ENCODE measurements at regions not wholly inside any gene's neighbourhood (a gene's known extent, or its start where the extent isn't known, plus 50 kb on each side); places are given as distances from the start of the nearest gene placed in this dataset.

DNA sequence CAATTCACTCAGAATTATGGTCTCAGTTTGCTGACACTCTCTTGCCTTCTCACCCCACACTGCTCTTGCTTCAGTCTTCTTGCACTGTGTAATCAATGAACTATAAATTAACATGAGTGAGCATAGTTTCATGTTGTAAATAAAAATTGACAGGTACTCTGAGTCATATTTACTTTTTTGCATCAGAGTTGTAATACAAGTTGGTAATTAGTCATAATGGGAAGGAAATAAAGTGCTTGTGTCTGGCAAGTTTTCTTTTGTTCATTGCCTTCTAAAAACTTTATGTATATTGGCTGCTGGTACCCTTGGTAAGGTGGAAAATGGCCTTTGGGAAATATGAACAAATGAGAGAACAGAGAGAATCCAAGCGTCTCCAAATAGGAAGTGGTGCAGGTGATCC lies 169.3 kb upstream of the MAGI2 start:
- Histone ChIP-seq H3K4me1 (ENCODE audit: low read depth) (no peaks in the 10 kb centered on the region), H3K27ac (no peak overlapping the region), H3K36me3 (no peaks in the 10 kb centered on the region), H3K27me3 (no peaks in the 10 kb centered on the region), H3K9me3 (ENCODE audit: low read depth) (no peaks in the 10 kb centered on the region), H3K4me3 (no peak overlapping the region)
- DNase-seq (ENCODE audit: low read depth in 1 of 2, low spot score in 1 of 2): no peak
- TF ChIP-seq CTCF (IDR thresholded peaks at IDR 0.05; ENCODE audit: low read depth, low read length): no peak

DNA sequence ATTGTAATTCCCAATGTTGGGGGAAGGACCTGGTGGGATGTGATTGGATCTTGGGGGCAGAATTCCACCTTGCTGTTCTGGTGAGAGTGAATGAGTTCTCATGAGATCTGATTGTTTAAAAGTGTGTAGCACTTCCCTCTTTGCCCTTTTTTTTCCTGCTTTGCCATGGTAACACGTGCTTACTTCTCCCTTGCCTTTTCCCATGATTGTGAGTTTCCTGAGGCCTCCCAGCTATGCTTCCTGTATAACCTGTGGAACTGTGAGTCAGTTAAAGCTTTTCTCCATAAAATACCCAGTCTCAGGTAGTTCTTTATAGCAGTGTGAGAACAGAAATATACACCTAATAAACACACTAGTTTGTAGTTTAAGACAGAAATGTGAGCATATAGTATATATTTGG lies 166.8 kb upstream of the MAGI2 start:
- Histone ChIP-seq H3K9me3 (ENCODE audit: low read depth) (no peaks in the 10 kb centered on the region), H3K27me3 (no peaks in the 10 kb centered on the region), H3K27ac (no peak overlapping the region), H3K36me3 (no peaks in the 10 kb centered on the region), H3K4me3 (no peak overlapping the region), H3K4me1 (ENCODE audit: low read depth) (no peaks in the 10 kb centered on the region)
- no peak for TF ChIP-seq CTCF (IDR thresholded peaks at IDR 0.05; ENCODE audit: low read depth, low read length)
- peak in 1 of 2 donors; percentile 3 for DNase-seq (ENCODE audit: low read depth in 1 of 2, low spot score in 1 of 2)

GRCh38 chr7:79619216-79619615 lies 165.7 kb upstream of the MAGI2 start:
- TF ChIP-seq CTCF (IDR thresholded peaks at IDR 0.05; ENCODE audit: low read depth, low read length): no peak
- Histone ChIP-seq H3K4me1 (ENCODE audit: low read depth) (no peaks in the 10 kb centered on the region), H3K4me3 (no peak overlapping the region), H3K9me3 (ENCODE audit: low read depth) (no peaks in the 10 kb centered on the region), H3K27me3 (no peaks in the 10 kb centered on the region), H3K36me3 (no peaks in the 10 kb centered on the region), H3K27ac (no peak overlapping the region)
- no peak for DNase-seq (ENCODE audit: low read depth in 1 of 2, low spot score in 1 of 2)

- Histone ChIP-seq H3K36me3 (no peaks in the 10 kb centered on the region), H3K4me1 (ENCODE audit: low read depth) (peaks cover 6% of the 10 kb centered on the region), H3K27ac (no peak overlapping the region), H3K9me3 (ENCODE audit: low read depth) (no peaks in the 10 kb centered on the region), H3K27me3 (no peaks in the 10 kb centered on the region), H3K4me3 (no peak overlapping the region)
- DNase-seq (ENCODE audit: low read depth in 1 of 2, low spot score in 1 of 2): no peak
- TF ChIP-seq CTCF (IDR thresholded peaks at IDR 0.05; ENCODE audit: low read depth, low read length): no peak
Observed at GRCh38 chr7:79615871-79616640, 162.6 kb upstream of the MAGI2 start.

- H3K4me1 ChIP-seq (ENCODE audit: low read depth): peaks cover 11% of the 10 kb centered on the region
- no peaks in the 10 kb centered on the region for H3K36me3 ChIP-seq
- DNase-seq (ENCODE audit: low read depth in 1 of 2, low spot score in 1 of 2): peak in 1 of 2 donors; percentile 32
- H3K4me3 ChIP-seq: no peak overlapping the region
- TF ChIP-seq CTCF (IDR thresholded peaks at IDR 0.05; ENCODE audit: low read depth, low read length): no peak
- no peak overlapping the region for H3K27ac ChIP-seq
- no peaks in the 10 kb centered on the region for H3K27me3 ChIP-seq
- no peaks in the 10 kb centered on the region for H3K9me3 ChIP-seq (ENCODE audit: low read depth)
Observed at GRCh38 chr7:79615466-79615865, 162.0 kb upstream of the MAGI2 start.

Measured in cardiac muscle cell (in vitro differentiated cells and primary cell).